GM10248 (cell line): ENCODE measurements at regions not wholly inside any gene's neighbourhood (a gene's known extent, or its start where the extent isn't known, plus 50 kb on each side); places are given as distances from the start of the nearest gene placed in this dataset.

ENCODE experiments used
- CTCF ChIA-PET: fragments of 300-600 bp; sonication (Branson Sonifier 250); formaldehyde crosslinking; extraction: SDS; loops from one replicate; lab custom pipeline; 2021; ENCODE audit warnings: antibody characterized with exemption; lab: Yijun Ruan, JAX
- POLR2A ChIA-PET: fragments of 350-650 bp; sonication (Branson Sonifier 250); formaldehyde crosslinking; extraction: SDS; loops from one replicate; lab custom pipeline; 2020; ENCODE audit warnings: antibody characterized with exemption; lab: Yijun Ruan, JAX
- DNase-seq: peaks from one replicate; pipeline ENCODE4 v3.0.0; 2012; ENCODE audit errors: extremely low spot score
- CTCF ChIP-seq: IDR thresholded peaks from 2 replicates; pipeline ENCODE4 v1.5.1; 2012; ENCODE audit warnings: mild to moderate bottlenecking, low read depth; ENCODE audit errors: extremely low read depth, missing control alignments, control extremely low read depth

GRCh38 chr7:116317907-116318306 is 107.6 kb downstream of the TES start:
- TF ChIP-seq CTCF, result no peak
- DNase-seq, result no peak
- ChIA-PET CTCF (no interaction called here), POLR2A (no interaction called here)

DNA sequence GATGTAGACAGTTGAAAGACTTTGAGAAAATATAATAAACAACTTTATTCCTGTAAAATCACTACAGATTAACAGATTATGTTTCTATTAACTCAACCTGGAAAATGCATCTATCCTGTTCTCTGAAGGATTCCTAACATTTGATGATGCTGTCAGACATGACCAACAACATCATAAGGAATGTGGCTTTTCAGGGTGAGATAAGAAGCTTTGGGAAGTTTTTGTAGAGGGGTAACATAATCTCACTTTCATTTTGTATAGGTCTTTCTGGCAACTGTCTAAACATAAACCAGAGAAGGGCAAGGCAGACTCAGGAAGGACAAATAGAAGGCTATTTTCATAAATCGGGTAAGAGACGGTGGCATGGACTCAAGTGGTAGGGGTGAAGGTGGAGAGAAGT is 112.2 kb downstream of the TES start:
- POLR2A ChIA-PET, result no interaction called here
- CTCF ChIA-PET, result interaction anchor here (1.2 kb wide), 1 partner anchor 25 kb away, joined by 3 read pairs; no protein-coding TSS in a partner anchor
- DNase-seq, result no peak
- no peak for TF ChIP-seq CTCF

DNA sequence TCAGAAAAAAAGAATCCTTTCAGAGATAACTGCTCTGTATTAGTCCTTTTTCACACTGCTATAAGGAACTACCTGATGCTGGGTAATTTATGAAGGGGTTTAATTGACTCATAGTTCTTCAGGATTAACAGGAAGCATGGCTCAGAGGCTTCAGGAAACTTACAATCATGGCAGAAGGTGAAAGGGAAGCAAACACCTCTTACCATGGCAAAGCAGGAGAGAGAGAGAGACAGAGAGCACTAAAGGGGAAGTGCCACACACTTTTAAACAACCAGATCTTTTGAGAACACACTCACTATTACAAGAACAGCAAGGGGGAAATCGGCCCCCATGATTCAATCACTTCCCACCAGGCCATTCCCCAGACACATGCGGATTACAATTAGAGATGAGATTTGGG is 114.2 kb downstream of the TES start:
- DNase-seq, result no peak
- TF ChIP-seq CTCF, result no peak
- POLR2A ChIA-PET, result no interaction called here
- CTCF ChIA-PET, result interaction anchor here (1.4 kb wide), 1 partner anchor 15 kb away, joined by 3 read pairs; no protein-coding TSS in a partner anchor

DNA sequence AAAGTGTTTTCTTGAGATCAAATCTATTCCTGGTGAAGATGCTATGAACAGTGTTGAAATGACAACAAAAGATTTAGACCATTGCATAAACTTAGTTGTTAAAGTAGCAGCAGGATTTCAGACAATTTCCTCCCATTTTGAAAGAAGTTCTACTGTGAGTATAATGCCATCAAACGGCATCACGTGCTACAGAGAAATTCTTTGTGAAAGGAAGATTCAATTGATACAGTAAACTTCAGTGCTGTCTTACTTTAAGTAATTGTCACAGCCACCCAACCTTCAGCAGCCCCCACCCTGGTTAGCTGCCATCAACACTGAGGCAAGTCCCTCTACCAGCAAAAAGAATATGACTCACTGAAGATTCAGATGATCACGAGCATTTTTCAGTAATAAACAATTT is 115.2 kb downstream of the TES start:
- TF ChIP-seq CTCF, result no peak
- no peak for DNase-seq
- CTCF ChIA-PET, result no interaction called here
- POLR2A ChIA-PET, result no interaction called here

GRCh38 chr7:116327135-116327534 is 116.8 kb downstream of the TES start:
- no peak for TF ChIP-seq CTCF

GRCh38 chr7:116327752-116328151 is 117.4 kb downstream of the TES start:
- no peak for TF ChIP-seq CTCF
- ChIA-PET CTCF (no interaction called here), POLR2A (no interaction called here)
- DNase-seq, result no peak

More at GRCh38 chr7:116327135-116327534, 116.8 kb downstream of the TES start:
- CTCF ChIA-PET, result no interaction called here
- no peak for DNase-seq
- POLR2A ChIA-PET, result no interaction called here
